ENCODE measurements at regions not wholly inside any gene's neighbourhood (a gene's known extent, or its start where the extent isn't known, plus 50 kb on each side); places are given as distances from the start of the nearest gene placed in this dataset.

DNA sequence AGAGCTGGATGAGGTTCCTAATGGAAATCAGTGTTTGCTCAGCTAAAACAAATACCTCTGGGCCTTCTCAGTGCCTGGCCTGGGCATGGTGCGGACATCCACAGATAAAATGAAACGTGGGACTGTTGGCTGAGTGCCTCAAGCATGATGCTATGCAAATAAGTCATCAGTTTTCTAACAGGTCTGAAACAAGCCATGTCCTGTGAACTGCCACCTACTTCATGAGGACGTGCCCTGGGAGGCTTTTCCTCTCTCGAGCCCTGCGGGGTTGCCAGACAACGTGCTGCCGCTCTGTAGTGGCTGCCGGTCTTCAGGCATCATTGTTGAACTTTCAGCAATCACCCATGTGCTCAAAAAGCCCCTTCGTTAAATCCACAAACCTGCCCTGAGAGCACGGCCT, 240.4 kb upstream of the IRX2 start:
- DNase-seq (ENCODE audit: low spot score), result no peak

DNA sequence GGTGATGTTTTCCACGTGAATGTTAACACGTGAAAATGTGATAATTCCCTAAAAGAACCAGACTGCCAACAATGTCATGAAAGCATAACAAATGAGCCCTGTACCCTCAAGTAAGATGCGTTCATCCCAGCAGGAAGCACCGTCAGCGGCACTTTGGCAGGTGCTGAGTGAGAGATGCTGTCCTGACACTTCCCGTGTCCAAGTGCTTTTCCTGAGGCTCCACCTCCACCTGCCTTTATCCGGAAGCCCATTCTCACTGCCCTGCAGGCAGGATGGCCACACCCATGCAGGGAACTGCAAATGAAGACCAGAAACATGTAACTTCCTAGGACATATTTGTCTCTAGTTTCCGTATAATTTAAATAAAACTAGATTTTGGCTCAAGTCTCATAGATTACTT, 238.0 kb upstream of the IRX2 start:
- no peak for DNase-seq (ENCODE audit: low spot score)

DNA sequence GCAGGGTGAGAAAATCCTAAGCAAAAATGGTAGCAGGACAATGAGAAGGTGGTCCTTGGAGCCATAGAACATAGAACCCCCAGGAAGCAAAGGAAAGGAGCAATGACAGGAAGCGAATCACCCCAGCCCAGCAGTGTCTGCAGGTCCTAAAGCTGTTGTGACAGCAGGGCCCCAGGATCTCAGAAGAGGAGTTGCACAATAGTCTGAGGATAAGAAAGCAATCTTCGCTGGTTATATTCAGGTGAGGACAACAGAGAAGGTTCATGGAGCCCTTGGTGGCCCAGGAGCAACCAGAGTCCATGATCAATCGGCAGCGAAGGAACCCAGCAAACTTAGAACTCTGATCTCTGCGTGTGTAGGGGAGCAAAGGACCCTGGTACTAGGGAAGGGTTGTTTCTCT, 234.8 kb upstream of the IRX2 start:
- no peak for DNase-seq (ENCODE audit: low spot score)

DNA sequence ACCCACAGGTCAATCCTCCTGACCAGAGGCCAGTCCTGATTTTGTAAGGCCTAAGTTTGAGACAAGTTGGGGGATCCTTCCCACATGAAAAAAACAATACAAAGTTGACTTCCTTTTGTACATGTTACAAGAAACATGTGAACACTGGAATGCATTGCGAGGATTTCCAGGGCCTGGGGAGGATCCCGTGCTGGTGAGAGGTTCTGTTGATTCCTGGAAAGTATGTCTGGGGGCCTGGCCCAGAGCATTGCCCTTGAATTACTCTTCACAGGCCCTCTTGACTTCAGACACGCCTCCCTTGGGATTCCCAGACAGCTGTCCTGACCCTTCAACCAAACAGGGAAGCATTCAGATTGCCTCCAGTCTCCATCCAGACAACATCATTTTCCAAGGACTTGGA, 234.2 kb upstream of the IRX2 start:
- no peak for DNase-seq (ENCODE audit: low spot score)

DNA sequence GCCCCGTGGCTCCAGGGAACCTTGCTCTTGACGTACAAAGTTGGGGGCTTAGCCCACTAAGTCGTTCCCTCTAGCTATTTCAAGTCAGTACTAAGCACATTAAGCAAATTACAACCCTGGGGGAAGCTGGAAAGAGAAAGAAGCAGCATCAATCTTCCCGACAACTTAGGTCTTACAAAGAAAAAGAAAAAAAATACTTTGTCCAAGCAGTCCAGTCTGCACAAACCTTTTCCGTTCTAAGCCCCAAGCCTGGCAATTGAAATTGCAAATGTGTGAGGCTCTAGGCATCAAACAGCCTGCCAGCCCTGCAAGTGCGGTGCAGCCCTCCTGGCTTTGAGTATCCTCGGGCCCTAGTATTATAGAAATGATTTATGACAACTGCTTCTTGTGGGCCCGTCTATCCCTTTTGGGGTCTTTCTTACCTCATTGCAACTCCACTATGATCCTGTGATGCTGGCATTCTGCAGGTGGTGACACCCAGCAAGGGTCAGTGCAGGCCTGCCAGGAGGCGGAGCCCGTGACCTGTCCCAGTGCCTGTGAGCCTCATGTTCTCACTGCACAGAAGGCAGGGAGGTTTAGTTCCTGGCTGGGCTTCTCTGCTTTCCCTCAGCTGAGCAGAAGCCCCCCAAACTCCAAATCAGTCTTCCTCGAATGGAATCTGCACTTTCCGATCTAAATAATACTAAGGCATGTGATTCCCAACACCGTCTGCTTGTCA, 232.3 kb upstream of the IRX2 start:
- DNase-seq (ENCODE audit: low spot score), result no peak

DNA sequence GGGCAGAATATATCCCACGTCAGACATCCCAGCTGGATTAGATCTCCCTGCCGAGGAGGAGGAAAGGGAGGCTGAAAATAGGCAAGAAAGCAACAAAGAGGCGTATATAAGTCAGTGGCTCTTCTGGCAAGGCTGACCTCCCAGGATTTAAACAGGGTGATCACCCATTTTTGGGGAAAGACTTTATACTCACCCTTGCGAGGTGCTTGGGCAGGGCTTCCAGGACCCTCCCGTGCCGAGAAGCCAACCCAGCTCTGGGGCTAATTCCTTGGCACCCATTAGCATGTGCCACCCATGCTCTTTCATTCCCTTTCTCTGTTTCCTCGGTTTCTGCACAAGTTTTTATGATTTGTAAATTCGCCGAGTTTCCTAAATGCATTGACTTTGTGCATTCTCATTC, 230.2 kb upstream of the IRX2 start:
- DNase-seq (ENCODE audit: low spot score), result no peak

DNA sequence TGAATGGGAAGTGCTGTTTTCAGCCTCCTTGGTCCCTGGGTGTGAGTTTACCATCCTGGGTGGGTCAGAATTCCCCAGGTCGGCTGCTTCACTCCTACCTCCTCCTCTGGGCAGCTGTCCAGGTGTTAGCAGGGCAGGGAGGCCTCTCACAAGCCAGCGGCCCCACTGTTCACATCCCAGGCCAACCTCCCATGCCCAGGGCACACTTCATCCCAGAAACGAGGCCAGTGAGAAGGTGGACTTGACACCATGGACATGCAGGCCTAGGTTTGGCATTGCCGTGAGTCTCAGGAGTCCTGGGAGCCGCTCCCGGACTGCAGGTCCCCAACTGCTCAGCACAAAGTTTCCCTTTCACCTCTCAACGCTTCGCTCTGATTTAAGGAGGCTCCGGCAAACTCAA, 229.6 kb upstream of the IRX2 start:
- DNase-seq (ENCODE audit: low spot score), result no peak

DNA sequence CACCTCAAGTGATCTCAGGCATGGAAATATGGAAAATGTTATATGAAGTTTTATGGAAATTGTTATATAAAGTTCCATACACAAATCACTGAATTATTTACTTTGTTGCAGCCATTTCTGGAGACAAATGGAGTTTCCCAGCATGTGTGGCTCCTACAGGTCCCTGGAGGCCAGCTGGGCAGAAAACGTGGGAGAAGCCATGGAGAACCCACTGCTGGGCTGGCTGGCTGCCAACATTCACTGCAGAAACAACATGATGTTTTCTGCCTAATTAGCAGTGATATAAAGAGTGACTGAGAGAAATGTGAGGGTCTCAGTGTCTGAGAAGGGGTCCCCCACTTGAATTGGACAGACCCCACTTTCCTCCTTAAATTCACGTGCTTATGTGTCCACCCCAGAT, 208.8 kb upstream of the IRX2 start:
- no peak for DNase-seq (ENCODE audit: low spot score)

DNA sequence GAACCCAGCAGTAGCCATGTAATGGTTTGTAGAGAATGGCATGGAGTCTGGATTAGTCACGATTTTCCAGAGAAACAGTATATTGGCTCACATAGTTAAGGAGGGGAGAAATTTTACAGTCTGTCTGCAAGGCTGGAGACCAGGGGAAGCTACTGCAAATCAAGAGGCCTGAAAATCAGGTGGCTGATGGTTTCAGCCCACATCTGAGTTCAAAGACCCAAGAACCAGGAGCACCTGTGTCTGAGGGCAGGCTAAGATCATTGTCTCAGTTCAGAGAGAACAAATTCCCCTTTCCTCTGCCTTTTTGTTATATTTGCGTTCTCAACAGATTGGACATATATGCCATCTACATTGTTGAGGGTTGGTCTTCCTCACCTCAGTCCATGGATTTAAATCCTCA, 207.5 kb upstream of the IRX2 start:
- no peak for DNase-seq (ENCODE audit: low spot score)

DNA sequence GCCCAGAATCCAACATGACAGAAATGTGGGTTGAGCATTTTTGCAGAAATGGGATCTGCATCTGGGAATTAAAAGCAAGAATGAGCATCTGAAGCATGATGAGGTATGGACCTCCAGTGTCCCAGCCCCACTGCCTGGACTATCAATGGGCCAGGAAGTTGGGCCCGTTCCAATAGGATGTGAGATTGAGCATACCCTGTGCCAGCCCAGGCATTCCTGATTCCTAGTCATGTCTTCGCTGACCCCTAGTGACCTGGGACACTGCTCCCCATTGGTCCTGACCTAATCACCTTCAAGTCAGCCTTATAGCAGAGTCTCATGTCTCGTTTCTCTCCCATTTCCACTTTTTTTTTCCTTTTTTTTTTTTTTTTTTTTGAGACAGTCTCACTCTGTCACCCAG, 197.4 kb upstream of the IRX2 start:
- no peak for DNase-seq (ENCODE audit: low spot score)

DNA sequence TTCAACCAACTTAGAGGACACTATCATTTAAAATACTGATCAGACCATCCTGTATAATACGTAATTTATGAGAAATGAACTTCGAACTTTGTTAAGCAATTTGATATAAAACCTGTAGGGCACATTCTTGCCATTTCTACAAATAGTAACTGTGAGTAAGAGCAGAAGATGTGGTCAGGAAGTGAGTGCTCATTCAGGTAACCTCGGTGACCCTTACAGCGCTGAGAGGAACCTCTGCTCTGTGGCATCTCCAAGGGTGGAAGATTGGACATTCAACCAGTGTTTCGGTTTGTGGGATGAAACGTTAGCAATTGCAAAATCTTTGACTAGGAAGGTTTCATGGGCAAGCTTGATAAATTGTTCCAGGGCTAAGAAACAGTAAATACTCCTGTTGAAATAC, 194.8 kb upstream of the IRX2 start:
- DNase-seq (ENCODE audit: low spot score), result no peak

DNA sequence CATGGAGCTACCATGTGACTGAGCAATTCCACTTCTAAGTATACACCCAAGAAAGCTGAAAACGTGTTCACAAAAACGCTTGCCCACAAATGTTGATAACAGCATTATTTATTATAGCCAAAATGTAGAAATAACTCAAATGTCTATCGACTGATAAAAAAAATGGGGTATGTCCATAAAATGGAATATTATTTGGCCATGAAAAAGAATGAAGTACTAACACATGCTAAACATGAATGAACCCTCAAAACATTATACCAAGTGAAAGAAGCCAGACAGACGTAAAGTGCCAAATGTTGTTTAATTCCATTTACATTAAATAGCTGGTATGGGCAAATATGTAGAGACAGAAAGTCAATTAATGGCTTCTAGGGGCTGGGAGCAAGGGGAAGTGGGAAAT, 184.9 kb upstream of the IRX2 start:
- DNase-seq (ENCODE audit: low spot score), result no peak

DNA sequence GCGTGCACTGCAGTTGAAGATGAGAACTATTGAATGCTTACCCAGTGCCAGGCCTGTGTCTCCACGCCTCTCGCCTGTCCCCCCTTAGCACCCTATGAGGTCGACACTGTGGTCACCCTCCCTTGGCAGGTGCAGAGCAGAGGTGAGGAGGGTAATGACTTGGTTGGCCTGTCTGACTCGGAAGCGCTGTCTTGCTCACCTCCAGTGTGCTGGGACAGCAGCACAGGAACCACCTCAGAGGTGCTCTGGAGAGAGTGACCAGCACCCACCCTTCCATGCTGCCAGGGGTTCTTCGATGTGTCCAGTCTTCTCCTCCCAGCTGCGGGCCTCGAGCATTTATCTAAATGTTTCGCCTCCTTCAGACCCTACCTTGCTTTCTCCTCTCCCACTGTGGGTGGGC, 178.3 kb upstream of the IRX2 start:
- DNase-seq (ENCODE audit: low spot score), result no peak

DNA sequence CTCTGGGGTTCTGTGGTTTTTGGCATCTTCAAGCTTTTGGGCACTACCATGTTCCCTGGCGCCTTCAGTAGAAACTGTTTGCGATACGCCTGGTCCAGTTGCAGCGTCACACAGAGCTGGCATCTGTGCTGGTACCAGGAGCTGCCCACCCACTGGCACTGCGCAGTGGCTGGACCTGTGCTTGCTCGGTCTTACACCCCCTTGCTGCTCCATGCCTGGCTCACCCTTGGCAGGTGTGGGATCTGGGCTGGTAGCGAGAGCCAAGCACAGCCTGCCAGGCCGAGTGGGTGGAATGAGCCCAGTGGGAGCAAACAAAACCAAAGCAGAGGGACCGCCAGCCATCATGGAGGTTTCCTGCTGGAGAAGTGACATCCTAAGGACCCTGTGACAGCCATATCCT, 170.2 kb upstream of the IRX2 start:
- no peak for DNase-seq (ENCODE audit: low spot score)

DNA sequence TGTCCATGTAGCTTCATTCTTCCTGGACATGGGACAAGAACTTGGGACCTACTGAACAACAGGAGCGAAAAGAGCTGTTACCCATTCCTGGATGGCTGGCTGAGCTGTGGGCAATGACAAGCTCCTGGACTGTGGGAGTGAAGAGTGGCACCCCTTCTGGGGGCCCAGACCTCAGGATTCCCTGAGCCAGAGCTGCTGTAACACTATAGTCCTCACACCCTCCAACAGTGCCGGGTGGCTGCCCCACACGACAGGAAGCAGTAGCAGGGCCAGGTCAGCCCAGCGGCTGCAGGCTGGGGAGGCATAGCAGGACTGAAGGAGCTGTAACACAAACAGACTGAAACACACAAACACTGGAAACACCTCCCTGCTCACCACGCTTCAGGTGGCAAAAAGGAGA, 169.7 kb upstream of the IRX2 start:
- no peak for DNase-seq (ENCODE audit: low spot score)

DNA sequence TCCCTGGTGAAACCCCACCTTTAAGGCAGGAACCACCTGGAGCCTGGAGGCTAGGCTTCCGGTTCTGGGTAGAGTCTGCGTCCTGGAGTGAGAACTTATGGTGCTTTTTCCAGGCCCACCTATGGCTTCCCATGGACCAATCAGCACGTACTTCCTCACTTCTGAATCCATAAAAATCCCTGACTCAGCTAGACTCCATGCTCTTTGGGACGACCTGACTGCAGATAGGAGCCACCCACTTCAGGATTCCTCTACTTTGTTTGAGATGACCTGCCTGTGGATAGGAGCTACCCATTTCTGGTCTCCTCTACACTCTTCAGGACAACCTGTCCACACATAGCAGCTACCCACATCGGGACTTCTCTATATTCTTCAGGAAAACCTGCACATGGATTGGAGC, 168.8 kb upstream of the IRX2 start:
- no peak for DNase-seq (ENCODE audit: low spot score)

DNA sequence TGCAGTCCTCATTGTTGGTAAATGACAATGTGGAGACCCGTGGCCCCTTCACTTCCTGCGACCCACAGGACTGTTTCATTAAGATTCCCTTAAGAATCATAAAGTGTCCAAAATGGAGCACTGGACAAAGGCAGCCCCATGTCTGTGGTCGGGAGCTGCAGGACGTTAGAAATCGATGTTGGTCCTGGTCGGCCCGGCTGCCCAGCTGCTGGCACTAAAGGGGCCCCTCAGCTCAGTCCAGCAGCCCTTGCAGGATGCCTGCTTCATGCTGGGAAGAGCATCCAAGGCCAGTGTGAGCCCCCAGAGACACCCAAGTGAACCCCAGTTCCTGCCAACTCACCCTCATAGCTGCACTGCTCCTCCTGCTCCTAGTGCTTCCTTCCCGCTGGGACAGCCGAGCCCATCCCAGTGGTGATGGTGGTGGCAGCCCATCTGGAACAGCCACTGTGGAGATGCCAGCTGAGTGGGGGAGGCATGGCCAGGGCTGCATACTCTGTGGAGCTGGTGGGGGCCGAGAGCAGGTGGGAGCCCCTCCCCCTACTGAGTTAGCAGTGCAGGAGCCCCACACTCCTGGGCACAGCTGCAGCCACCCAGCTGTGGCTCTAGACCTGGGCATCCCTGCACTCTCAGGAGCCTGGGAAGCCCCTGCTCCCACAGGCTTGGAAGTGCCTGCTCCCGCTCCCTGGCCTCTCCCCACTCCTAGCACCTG, 168.0 kb upstream of the IRX2 start:
- no peak for DNase-seq (ENCODE audit: low spot score)

DNA sequence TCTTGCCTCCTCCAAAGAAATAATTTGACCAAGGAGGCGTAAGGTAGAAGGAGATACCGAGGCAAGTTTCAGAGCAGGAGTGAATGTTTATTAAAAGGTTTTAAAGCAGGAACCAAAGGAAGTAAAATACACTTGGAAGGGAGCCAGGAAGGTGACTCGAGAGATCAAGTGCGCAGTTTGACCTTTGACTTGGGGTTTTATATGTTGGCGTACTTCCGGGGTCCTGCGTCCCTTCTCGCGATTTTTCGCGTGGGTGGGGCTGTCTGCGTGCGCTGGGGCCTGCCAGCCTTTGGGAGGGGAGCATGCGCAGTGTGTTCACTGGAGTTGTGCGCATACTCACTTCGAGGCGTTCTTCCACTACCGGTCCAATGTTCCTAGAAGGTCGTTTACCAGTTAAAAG, 166.0 kb upstream of the IRX2 start:
- no peak for DNase-seq (ENCODE audit: low spot score)

DNA sequence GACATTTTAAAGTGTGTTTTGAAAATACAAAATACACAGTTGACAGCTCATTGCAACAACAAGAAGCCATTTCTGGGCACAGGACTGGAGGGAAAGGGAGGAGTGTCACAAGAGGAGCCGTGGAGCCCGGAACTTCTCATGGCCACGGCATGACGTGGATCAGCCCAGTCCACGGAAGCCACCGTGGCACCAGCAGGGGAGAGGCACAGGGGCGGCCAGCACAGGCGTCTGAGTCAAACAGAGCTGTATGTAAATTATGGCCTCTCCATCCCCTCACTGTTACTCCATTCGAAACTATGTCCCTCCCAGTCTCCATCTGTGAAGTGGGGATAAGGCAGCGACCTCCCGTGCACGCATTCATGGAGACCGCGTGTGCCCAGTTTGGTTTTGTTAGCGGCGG, 165.6 kb upstream of the IRX2 start:
- no peak for DNase-seq (ENCODE audit: low spot score)

DNA sequence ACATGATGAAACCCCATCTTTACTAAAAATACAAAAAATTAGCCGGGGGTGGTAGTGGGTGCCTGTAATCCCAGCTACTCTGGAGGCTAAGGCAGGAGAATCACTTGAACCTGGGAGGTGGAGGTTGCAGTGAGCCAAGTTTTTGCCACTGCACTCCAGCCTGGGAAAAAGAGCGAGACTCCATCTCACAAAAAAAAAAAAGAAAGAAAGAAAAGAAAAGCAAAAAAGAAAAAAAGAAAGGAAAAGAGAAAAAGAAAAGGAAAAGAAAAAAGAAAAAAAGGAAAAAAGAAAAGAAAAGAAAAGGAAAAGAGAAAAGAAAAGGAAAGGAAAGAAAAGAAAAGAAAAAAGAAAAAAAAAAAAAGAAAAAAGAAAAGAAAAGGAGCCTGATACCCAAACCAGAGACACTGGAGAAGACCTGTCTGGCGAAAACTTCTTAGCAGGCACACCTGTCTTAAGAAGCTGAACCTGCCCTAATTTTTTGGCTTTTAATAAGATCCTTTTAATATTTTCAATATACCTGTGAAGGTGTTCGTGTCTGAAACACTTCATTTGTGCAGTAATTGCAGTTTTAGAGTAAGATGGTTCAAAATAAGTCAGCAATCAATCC, 164.7 kb upstream of the IRX2 start:
- no peak for DNase-seq (ENCODE audit: low spot score)

DNA sequence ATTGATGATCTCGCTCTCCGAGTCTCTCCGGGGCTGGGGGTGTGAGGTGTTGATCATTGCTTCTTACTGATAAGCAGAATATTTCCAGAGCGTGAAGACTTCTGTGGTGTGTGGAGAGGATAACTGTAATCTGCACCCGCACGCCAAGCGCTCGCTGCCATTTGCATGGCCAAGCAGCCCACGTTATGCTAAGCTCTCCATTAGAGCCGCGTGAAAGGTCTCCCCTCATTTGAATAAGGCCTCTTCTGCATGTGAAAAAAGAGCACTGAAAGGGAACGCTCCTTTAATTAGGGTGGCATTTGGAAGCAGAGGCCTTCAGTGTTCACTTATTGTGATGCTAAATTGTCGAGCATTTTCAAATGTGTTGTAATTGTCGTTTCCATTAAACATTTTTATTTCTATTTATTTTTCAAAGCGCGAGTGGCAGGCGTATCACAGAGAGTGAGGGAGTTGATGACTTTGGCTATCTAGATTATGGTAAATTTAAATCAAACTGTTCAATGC, 163.6 kb upstream of the IRX2 start:
- DNase-seq (ENCODE audit: low spot score), result no peak

DNA sequence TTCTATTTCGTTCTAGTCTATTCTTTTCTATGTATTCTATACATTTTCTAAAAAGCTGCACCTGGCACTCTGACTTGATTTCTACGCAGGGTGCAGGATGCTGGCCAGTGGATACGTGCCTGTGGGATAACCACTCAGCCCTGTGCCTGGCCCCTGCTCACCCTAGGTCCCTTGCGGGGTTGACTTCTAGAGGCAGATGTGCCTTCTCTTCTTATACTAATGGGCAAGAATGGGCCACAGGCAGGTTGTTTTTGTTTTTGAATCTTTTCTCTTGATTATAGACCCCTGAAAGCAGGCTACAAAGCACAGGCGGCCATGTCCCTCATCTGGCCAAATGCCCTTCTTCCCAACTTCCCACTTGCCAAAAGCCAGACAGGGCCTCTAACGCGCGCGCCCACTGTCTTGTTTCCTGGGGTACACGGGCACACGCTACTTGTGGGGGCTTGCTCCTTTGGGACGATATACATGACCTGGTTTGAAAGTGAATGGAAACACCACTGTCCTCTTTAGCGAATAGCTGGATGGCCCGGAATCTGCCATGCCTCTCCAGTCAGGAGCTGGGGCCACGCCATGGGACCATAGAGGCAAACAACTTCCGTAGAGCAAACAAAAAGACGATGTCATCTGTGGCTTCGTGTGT, 162.7 kb upstream of the IRX2 start:
- DNase-seq (ENCODE audit: low spot score), result peak; percentile 15

DNA sequence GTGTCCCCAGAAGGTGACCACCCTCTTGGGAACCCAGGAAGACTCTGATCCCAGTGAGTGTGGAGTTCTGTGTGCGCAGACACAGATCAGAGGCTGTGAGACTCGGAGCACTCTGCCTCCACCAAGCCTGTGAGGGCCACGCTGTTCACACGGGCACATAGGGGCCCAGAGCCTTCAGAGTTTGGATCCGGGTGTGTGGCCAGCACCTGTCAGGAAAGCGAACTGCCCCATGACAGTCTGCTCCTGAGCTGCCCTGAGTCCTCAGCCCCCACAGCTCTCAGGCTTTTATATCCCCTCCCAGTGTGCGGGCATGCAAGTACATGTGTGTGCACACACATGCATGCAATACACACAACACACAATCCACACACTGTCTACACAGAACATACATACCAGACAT, 161.8 kb upstream of the IRX2 start:
- peak; percentile 52 for DNase-seq (ENCODE audit: low spot score)

Measured in left forelimb (tissue), 1 donor.